ENCODE measurements at regions not wholly inside any gene's neighbourhood (a gene's known extent, or its start where the extent isn't known, plus 50 kb on each side); places are given as distances from the start of the nearest gene placed in this dataset.

DNA sequence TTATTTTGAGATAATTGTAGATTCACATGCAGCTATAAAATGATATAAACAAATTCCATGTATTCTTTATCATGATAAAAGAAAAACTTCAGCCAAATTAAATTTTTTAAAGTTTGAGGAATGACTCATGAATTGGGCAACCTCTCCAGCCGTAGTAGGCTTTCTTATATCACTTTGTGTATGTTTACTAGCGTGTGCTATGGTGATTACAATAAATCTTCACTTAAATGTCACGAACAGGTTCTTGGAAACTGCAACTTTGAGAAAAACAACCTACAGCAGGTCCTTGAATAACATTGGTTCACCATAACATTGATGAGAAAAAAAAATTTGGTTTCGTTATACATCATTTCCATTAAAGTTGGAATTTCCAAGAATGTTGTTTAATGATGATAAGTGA is 730.9 kb upstream of the TYRP1 start:
- H3K9me3 ChIP-seq (ENCODE audit: control insufficient read depth, insufficient read depth, low read depth, low read length) = no peaks in the 10 kb centered on the region
- H3K27ac ChIP-seq (ENCODE audit: extremely low read depth, low read depth, low read length) = no peak overlapping the region
- ChIA-PET POLR2A (no interaction called here), CTCF (interaction anchor here (0.8 kb wide), 1 partner anchor 473 kb away, joined by 5 read pairs; no protein-coding TSS in a partner anchor)
- TF ChIP-seq, protein P1, sequence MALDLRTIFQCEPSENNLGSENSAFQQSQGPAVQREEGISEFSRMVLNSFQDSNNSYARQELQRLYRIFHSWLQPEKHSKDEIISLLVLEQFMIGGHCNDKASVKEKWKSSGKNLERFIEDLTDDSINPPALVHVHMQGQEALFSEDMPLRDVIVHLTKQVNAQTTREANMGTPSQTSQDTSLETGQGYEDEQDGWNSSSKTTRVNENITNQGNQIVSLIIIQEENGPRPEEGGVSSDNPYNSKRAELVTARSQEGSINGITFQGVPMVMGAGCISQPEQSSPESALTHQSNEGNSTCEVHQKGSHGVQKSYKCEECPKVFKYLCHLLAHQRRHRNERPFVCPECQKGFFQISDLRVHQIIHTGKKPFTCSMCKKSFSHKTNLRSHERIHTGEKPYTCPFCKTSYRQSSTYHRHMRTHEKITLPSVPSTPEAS (tag by site-specific recombination; IDR thresholded peaks at IDR 0.05) = no peak
- TF ChIP-seq GLI4 (tag by site-specific recombination; IDR thresholded peaks at IDR 0.05) = no peak
- TF ChIP-seq, protein P2, sequence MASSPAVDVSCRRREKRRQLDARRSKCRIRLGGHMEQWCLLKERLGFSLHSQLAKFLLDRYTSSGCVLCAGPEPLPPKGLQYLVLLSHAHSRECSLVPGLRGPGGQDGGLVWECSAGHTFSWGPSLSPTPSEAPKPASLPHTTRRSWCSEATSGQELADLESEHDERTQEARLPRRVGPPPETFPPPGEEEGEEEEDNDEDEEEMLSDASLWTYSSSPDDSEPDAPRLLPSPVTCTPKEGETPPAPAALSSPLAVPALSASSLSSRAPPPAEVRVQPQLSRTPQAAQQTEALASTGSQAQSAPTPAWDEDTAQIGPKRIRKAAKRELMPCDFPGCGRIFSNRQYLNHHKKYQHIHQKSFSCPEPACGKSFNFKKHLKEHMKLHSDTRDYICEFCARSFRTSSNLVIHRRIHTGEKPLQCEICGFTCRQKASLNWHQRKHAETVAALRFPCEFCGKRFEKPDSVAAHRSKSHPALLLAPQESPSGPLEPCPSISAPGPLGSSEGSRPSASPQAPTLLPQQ (tag by site-specific recombination; IDR thresholded peaks at IDR 0.05) = no peak
- TF ChIP-seq, protein P3, sequence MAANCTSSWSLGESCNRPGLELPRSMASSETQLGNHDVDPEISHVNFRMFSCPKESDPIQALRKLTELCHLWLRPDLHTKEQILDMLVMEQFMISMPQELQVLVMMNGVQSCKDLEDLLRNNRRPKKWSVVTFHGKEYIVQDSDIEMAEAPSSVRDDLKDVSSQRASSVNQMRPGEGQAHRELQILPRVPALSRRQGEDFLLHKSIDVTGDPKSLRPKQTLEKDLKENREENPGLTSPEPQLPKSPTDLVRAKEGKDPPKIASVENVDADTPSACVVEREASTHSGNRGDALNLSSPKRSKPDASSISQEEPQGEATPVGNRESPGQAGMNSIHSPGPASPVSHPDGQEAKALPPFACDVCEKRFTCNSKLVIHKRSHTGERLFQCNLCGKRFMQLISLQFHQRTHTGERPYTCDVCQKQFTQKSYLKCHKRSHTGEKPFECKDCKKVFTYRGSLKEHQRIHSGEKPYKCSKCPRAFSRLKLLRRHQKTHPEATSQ (tag by site-specific recombination; IDR thresholded peaks at IDR 0.05) = no peak
- no peak for TF ChIP-seq ZNF585B (tag by site-specific recombination; IDR thresholded peaks at IDR 0.05)
- no peak for TF ChIP-seq YY2 (tag by site-specific recombination; IDR thresholded peaks at IDR 0.05)
- no peak for TF ChIP-seq HOXD13 (CRISPR knock-in tag; IDR thresholded peaks at IDR 0.05; ENCODE audit: borderline replicate concordance)
- TF ChIP-seq ZNF549 (tag by site-specific recombination; IDR thresholded peaks at IDR 0.05) = no peak
- no peak for TF ChIP-seq ZNF830 (tag by site-specific recombination; IDR thresholded peaks at IDR 0.05; ENCODE audit: low read depth)
- no peak for TF ChIP-seq ZNF404 (tag by site-specific recombination; IDR thresholded peaks at IDR 0.05)
- no peaks in the 10 kb centered on the region for H3K36me3 ChIP-seq (ENCODE audit: control insufficient read depth in 2 of 2, insufficient read depth in 1 of 2, low read length in 2 of 2)
- no peaks in the 10 kb centered on the region for H3K4me1 ChIP-seq (ENCODE audit: control insufficient read depth, insufficient read depth, low read length)
- no peak overlapping the region for H3K4me3 ChIP-seq (ENCODE audit: low read depth, low read length)

DNA sequence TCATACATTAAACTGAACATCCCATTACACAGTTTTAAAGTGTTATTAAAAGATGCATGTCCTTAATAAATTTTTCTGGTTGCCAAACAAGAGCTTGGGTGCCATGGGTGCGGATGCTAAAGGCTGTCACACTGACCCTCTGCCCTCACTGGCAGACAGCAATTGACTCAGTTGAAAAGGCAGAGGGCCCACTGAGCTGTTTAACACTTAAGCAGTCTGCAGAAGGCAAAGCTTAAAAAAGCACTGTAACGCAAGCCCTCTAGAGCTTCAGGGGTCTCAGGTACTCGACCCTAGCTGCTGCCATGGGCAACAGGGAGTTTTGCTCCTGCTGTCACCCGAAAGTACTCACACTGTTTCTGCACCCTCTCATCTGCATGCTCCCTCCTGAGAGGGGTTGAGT is 726.4 kb upstream of the TYRP1 start:
- H3K9me3 ChIP-seq (ENCODE audit: control insufficient read depth, insufficient read depth, low read depth, low read length) = no peaks in the 10 kb centered on the region
- H3K4me1 ChIP-seq (ENCODE audit: control insufficient read depth, insufficient read depth, low read length) = no peaks in the 10 kb centered on the region
- CTCF ChIA-PET = no interaction called here
- no peaks in the 10 kb centered on the region for H3K36me3 ChIP-seq (ENCODE audit: control insufficient read depth in 2 of 2, insufficient read depth in 1 of 2, low read length in 2 of 2)
- H3K4me3 ChIP-seq (ENCODE audit: low read depth, low read length) = no peak overlapping the region
- POLR2A ChIA-PET = no interaction called here
- no peak overlapping the region for H3K27ac ChIP-seq (ENCODE audit: extremely low read depth, low read depth, low read length)
- no peak for TF ChIP-seq ZNF830 (tag by site-specific recombination; IDR thresholded peaks at IDR 0.05; ENCODE audit: low read depth)
- TF ChIP-seq PRDM1 (tag by site-specific recombination; IDR thresholded peaks at IDR 0.05) = no peak
- TF ChIP-seq, protein P4, sequence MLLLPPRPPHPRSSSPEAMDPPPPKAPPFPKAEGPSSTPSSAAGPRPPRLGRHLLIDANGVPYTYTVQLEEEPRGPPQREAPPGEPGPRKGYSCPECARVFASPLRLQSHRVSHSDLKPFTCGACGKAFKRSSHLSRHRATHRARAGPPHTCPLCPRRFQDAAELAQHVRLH (tag by site-specific recombination; IDR thresholded peaks at IDR 0.05) = no peak
- no peak for TF ChIP-seq OSR2 (tag by site-specific recombination; IDR thresholded peaks at IDR 0.05)
- TF ChIP-seq SP3 (tag by site-specific recombination; IDR thresholded peaks at IDR 0.05) = no peak
- no peak for TF ChIP-seq ZNF792 (tag by site-specific recombination; IDR thresholded peaks at IDR 0.05)
- TF ChIP-seq ZNF221 (tag by site-specific recombination; IDR thresholded peaks at IDR 0.05; ENCODE audit: borderline replicate concordance) = no peak
- TF ChIP-seq, protein P5, sequence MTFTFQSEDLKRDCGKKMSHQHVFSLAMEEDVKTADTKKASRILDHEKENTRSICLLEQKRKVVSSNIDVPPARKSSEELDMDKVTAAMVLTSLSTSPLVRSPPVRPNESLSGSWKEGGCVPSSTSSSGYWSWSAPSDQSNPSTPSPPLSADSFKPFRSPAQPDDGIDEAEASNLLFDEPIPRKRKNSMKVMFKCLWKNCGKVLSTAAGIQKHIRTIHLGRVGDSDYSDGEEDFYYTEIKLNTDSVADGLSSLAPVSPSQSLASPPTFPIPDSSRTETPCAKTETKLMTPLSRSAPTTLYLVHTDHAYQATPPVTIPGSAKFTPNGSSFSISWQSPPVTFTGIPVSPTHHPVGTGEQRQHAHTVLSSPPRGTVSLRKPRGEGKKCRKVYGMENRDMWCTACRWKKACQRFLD (tag by site-specific recombination; IDR thresholded peaks at IDR 0.05) = no peak
- TF ChIP-seq ZNF302 (tag by site-specific recombination; IDR thresholded peaks at IDR 0.05; ENCODE audit: low read depth) = no peak
- no peak for TF ChIP-seq ZNF529 (tag by site-specific recombination; IDR thresholded peaks at IDR 0.05; ENCODE audit: insufficient replicate concordance)

All from HEK293 (cell line).